A549 (cell line): ENCODE measurements at regions not wholly inside any gene's neighbourhood (a gene's known extent, or its start where the extent isn't known, plus 50 kb on each side); places are given as distances from the start of the nearest gene placed in this dataset.
A peak's percentile ranks its signal among the peaks of the same experiment; 100 is the strongest.

ENCODE experiments used
- ATAC-seq, 2 experiments: fragments of 200-7000 bp in 1 of 2; fragments of >200 bp in 1 of 2; cut with Nextera tagmentation in 1 of 2; cut with Tn5 transposase in 1 of 2; 3 replicates each; pipeline versions ENCODE4 v1.8.0 to v1.9.1; 2018 to 2020; ENCODE audit warnings: mild to moderate bottlenecking in 1 of 2, moderate library complexity in 1 of 2
- CTCF ChIA-PET: fragments of 300-600 bp; sonication (Branson Sonifier 250); formaldehyde crosslinking; extraction: SDS; loops from one replicate; lab custom pipeline; 2021; ENCODE audit warnings: antibody characterized with exemption, inconsistent platforms; lab: Yijun Ruan, JAX
- POLR2A ChIA-PET: fragments of 350-600 bp; formaldehyde crosslinking; extraction: SDS; loops from one replicate; lab custom pipeline; 2021; ENCODE audit warnings: antibody characterized with exemption, inconsistent platforms; lab: Yijun Ruan, JAX
- DNase-seq, 2 experiments: peaks; one replicate each; pipeline versions ENCODE4 v3.0.0 to v3.0.0-alpha.2; 2011 to 2016; ENCODE audit warnings: low read depth in 1 of 2, low spot score in 1 of 2
- FAIRE-seq: peaks from 2 replicates; lab custom pipeline; 2011; peaks lifted over from hg19 to GRCh38; lab: Jason Lieb, UNC
- H3K27ac ChIP-seq, 2 experiments: fragments of >200 bp; sonication (Bioruptor Twin); formaldehyde crosslinking; 3 replicates each; pipeline ENCODE4 v1.5.1; 2016 to 2017
- H3K4me1 ChIP-seq: fragments of >200 bp; sonication (Bioruptor Twin); formaldehyde crosslinking; 3 replicates; pipeline ENCODE4 v1.6.1; 2016
- H3K4me2 ChIP-seq: fragments of >200 bp; sonication (Bioruptor Twin); formaldehyde crosslinking; 3 replicates; pipeline ENCODE4 v1.6.1; 2016
- H3K4me3 ChIP-seq: fragments of >200 bp; sonication (Bioruptor Twin); formaldehyde crosslinking; 3 replicates; pipeline ENCODE4 v1.5.1; 2016
- H3K9me3 ChIP-seq: fragments of >200 bp; sonication (Bioruptor Twin); formaldehyde crosslinking; 3 replicates; pipeline ENCODE4 v1.6.1; 2016
- BHLHE40 ChIP-seq: IDR thresholded peaks from 2 replicates; pipeline ENCODE4 v1.6.1; 2012; ENCODE audit warnings: low read depth, low read length, inconsistent platforms
- CEBPB ChIP-seq, 2 experiments: fragments of >200 bp in 1 of 2; sonication (Bioruptor Twin) in 1 of 2; formaldehyde crosslinking in 1 of 2; IDR thresholded peaks; 2 replicates each; pipeline ENCODE4 v1.6.1; 2012 to 2016
- CHD2 ChIP-seq: fragments of 150-350 bp; IDR thresholded peaks from 2 replicates; pipeline ENCODE4 v1.6.1; 2014; ENCODE audit warnings: low read length; ENCODE audit not compliant: partially characterized antibody
- EHF ChIP-seq: fragments of 250-450 bp; sonication (Bioruptor Pico); IDR thresholded peaks from 2 replicates; pipeline ENCODE4 v1.5.0; 2020; ENCODE audit warnings: mild to moderate bottlenecking
- EHMT2 ChIP-seq: fragments of 200-600 bp; sonication (generic); IDR thresholded peaks from 2 replicates; pipeline ENCODE4 v1.6.1; 2016; ENCODE audit warnings: antibody characterized with exemption, low read depth, mild to moderate bottlenecking, moderate library complexity
- EP300 ChIP-seq, 2 experiments: fragments of >200 bp; sonication (Bioruptor Twin); formaldehyde crosslinking; IDR thresholded peaks; 2 replicates in 1 of 2; 3 replicates in 1 of 2; pipeline ENCODE4 v1.6.1; 2016 to 2017
- FOSB ChIP-seq: fragments of 250-450 bp; sonication (Bioruptor Pico); IDR thresholded peaks from 2 replicates; pipeline ENCODE4 v1.5.0; 2020; ENCODE audit warnings: mild to moderate bottlenecking, moderate library complexity
- FOSL2 ChIP-seq, 2 experiments: fragments of 450-650 bp in 1 of 2; fragments of >200 bp in 1 of 2; sonication (Bioruptor Twin) in 1 of 2; formaldehyde crosslinking; IDR thresholded peaks; 2 replicates each; pipeline versions ENCODE4 v1.5.0 to v1.6.1; 2016 to 2020; ENCODE audit warnings: mild to moderate bottlenecking in 1 of 2, moderate library complexity in 1 of 2
- FOXS1 ChIP-seq: fragments of 250-450 bp; sonication (Bioruptor Pico); IDR thresholded peaks from 2 replicates; pipeline ENCODE4 v1.5.0; 2020; ENCODE audit warnings: mild to moderate bottlenecking, moderate library complexity
- GATA3 ChIP-seq: IDR thresholded peaks from 2 replicates; pipeline ENCODE4 v1.6.1; 2012; ENCODE audit warnings: borderline replicate concordance
- HDAC2 ChIP-seq: fragments of 200-600 bp; sonication (generic); IDR thresholded peaks from 2 replicates; pipeline ENCODE4 v1.6.1; 2016
- HEYL ChIP-seq: fragments of 250-450 bp; sonication (Bioruptor Pico); IDR thresholded peaks from 2 replicates; pipeline ENCODE4 v1.8.0; 2021; ENCODE audit warnings: mild to moderate bottlenecking, moderate library complexity
- HOXA7 ChIP-seq: fragments of 250-450 bp; sonication (Bioruptor Pico); IDR thresholded peaks from 2 replicates; pipeline ENCODE4 v1.5.0; 2020; ENCODE audit warnings: mild to moderate bottlenecking, moderate library complexity
- HOXB13 ChIP-seq: fragments of 250-450 bp; sonication (Bioruptor Pico); IDR thresholded peaks from 2 replicates; pipeline ENCODE4 v1.5.0; 2020; ENCODE audit warnings: low read depth, mild to moderate bottlenecking, moderate library complexity
- JUN ChIP-seq, 2 experiments: fragments of >200 bp; sonication (Bioruptor Twin); formaldehyde crosslinking; IDR thresholded peaks; 2 replicates in 1 of 2; 3 replicates in 1 of 2; pipeline ENCODE4 v1.6.1; 2016 to 2017
- NPAS2 ChIP-seq: fragments of 250-450 bp; sonication (Bioruptor Pico); IDR thresholded peaks from 2 replicates; pipeline ENCODE4 v1.8.0; 2022; ENCODE audit warnings: mild to moderate bottlenecking, moderate library complexity, borderline replicate concordance
- RFX5 ChIP-seq: fragments of 450-650 bp; IDR thresholded peaks from 2 replicates; pipeline ENCODE4 v1.7.1; 2014; ENCODE audit warnings: antibody characterized with exemption, mild to moderate bottlenecking, moderate library complexity
- RNF2 ChIP-seq: fragments of 200-600 bp; sonication (generic); IDR thresholded peaks from 2 replicates; pipeline ENCODE4 v1.6.1; 2016; ENCODE audit warnings: low read depth, mild to moderate bottlenecking, antibody characterized with exemption, moderate library complexity, borderline replicate concordance
- SREBF2 ChIP-seq: fragments of 450-650 bp; IDR thresholded peaks from 2 replicates; pipeline ENCODE4 v1.6.1; 2014; ENCODE audit warnings: mild to moderate bottlenecking, moderate library complexity
- ZNF302 ChIP-seq: fragments of 250-450 bp; sonication (Bioruptor Pico); IDR thresholded peaks from 2 replicates; pipeline ENCODE4 v1.9.0; 2021; ENCODE audit warnings: inconsistent platforms, mild to moderate bottlenecking, moderate library complexity
- ZSCAN20 ChIP-seq: fragments of 250-450 bp; sonication (Bioruptor Pico); IDR thresholded peaks from 2 replicates; pipeline ENCODE4 v1.8.0; 2022; ENCODE audit warnings: mild to moderate bottlenecking, moderate library complexity
- whole genome bisulfite sequencing: methylation state at CpG from one replicate; pipeline ENCODE4 v1.1.6; 2017; ENCODE audit errors: missing lambda C conversion rate; 5-methylcytosine and 5-hydroxymethylcytosine counted together
- TF ChIP-seq, protein P1 (sequence below): fragments of 250-450 bp; sonication (Bioruptor Pico); IDR thresholded peaks from 2 replicates; pipeline ENCODE4 v1.5.0; 2020; ENCODE audit warnings: low read depth, mild to moderate bottlenecking, moderate library complexity
- TF ChIP-seq, protein P2 (sequence below): fragments of >200 bp; sonication (Bioruptor Twin); formaldehyde crosslinking; IDR thresholded peaks from 2 replicates; pipeline ENCODE4 v1.6.1; 2016
- TF ChIP-seq, protein P3 (sequence below): IDR thresholded peaks from 2 replicates; pipeline ENCODE4 v1.6.1; 2012
- TF ChIP-seq, protein P4 (sequence below): fragments of >200 bp; sonication (Bioruptor Twin); formaldehyde crosslinking; IDR thresholded peaks from 3 replicates; pipeline ENCODE4 v1.5.1; 2016

DNA sequence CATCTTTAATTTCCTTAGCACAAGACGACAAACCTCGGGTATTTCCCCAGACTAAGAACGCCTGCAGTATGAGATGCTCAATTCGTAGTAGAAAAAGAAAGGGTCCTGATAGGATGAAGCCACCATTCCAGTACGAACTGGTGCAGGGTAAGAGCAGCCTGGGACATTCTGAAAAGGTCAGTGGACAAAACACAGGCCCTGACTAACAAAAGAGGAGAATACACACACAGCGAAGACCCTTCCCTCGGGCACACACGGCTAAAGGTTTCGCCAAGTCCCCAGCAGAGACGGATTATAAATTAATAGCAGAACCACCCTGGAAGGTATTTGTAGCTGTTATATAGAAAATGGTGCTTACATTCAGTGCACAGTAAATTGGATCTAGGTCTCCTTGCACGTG lies 137.6 kb downstream of the SKIDA1 start:
- Histone ChIP-seq H3K4me1 (no peaks in the 10 kb centered on the region), H3K9me3 (no peaks in the 10 kb centered on the region), H3K4me2 (no peak overlapping the region)
- CTCF ChIA-PET, result no interaction called here
- ATAC-seq, result no peak
- no peak for TF ChIP-seq RFX5
- TF ChIP-seq JUN (IDR thresholded peaks at IDR 0.05), result no peak
- no peak for TF ChIP-seq HOXA7 (CRISPR knock-in tag)
- no peak for TF ChIP-seq NPAS2 (CRISPR knock-in tag)
- TF ChIP-seq FOXS1 (CRISPR knock-in tag), result no peak
- no peak for TF ChIP-seq RNF2
- no peak for TF ChIP-seq HOXB13 (CRISPR knock-in tag)
- TF ChIP-seq HDAC2, result no peak
- TF ChIP-seq ZSCAN20 (CRISPR knock-in tag), result no peak
- TF ChIP-seq, protein P1, sequence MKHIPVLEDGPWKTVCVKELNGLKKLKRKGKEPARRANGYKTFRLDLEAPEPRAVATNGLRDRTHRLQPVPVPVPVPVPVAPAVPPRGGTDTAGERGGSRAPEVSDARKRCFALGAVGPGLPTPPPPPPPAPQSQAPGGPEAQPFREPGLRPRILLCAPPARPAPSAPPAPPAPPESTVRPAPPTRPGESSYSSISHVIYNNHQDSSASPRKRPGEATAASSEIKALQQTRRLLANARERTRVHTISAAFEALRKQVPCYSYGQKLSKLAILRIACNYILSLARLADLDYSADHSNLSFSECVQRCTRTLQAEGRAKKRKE, result no peak
- TF ChIP-seq ZNF302 (CRISPR knock-in tag), result no peak
- no peak for TF ChIP-seq EHF
- no peak for TF ChIP-seq EP300 (IDR thresholded peaks at IDR 0.05)
- TF ChIP-seq, protein P2, sequence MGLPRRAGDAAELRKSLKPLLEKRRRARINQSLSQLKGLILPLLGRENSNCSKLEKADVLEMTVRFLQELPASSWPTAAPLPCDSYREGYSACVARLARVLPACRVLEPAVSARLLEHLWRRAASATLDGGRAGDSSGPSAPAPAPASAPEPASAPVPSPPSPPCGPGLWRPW, result no peak
- TF ChIP-seq, protein P3, sequence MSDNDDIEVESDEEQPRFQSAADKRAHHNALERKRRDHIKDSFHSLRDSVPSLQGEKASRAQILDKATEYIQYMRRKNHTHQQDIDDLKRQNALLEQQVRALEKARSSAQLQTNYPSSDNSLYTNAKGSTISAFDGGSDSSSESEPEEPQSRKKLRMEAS, result no peak
- TF ChIP-seq SREBF2, result no peak
- no peak for TF ChIP-seq BHLHE40
- TF ChIP-seq FOSL2 (IDR thresholded peaks at IDR 0.05), result no peak
- TF ChIP-seq FOSL2 (CRISPR knock-in tag; IDR thresholded peaks at IDR 0.05), result no peak
- no peak for TF ChIP-seq FOSB (CRISPR knock-in tag)
- TF ChIP-seq HEYL (CRISPR knock-in tag), result no peak
- TF ChIP-seq, all 56 proteins: peak for 0
- DNase-seq (no peak), FAIRE-seq (no peak)
- 74% methylated on average over 11 of the region's 11 CpGs for WGBS
- Histone ChIP-seq H3K27ac (no peak overlapping the region), H3K4me3 (no peak overlapping the region)
- POLR2A ChIA-PET, result no interaction called here

DNA sequence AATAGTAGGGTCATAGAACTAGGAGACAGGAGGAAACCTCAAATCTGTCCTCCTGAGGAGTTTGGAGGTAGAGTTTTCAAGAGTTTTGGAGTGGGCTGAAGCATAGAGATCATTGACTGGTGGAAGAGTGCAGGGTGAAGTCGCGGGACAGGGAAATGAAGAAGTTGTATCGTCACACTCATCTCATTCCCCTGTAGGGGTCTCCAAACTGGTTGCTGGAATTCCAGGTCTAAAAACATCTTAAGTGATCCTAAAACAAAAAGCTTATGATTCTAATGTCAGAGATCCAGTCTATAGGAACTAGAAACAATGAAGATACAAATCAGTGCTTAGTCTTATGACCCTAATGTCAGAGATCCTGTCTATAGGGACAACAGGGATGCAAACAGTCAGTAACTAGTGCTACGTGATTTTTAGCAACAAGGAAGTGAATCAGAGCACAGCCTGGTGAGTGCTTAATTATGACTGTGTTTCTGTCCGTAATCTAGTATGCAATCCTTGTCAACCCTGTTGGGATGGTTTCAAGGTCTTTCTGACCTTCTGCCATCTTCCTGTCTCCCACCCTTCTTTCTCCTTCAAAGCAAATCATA lies 139.4 kb downstream of the SKIDA1 start:
- H3K4me2 ChIP-seq, result no peak overlapping the region
- TF ChIP-seq CEBPB (IDR thresholded peaks at IDR 0.05) (no peak), CHD2 (no peak), EHMT2 (no peak), GATA3 (no peak)
- TF ChIP-seq, protein P4, sequence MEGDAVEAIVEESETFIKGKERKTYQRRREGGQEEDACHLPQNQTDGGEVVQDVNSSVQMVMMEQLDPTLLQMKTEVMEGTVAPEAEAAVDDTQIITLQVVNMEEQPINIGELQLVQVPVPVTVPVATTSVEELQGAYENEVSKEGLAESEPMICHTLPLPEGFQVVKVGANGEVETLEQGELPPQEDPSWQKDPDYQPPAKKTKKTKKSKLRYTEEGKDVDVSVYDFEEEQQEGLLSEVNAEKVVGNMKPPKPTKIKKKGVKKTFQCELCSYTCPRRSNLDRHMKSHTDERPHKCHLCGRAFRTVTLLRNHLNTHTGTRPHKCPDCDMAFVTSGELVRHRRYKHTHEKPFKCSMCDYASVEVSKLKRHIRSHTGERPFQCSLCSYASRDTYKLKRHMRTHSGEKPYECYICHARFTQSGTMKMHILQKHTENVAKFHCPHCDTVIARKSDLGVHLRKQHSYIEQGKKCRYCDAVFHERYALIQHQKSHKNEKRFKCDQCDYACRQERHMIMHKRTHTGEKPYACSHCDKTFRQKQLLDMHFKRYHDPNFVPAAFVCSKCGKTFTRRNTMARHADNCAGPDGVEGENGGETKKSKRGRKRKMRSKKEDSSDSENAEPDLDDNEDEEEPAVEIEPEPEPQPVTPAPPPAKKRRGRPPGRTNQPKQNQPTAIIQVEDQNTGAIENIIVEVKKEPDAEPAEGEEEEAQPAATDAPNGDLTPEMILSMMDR, result no peak
- peak overlapping the region in 1 of 2 experiments; percentile 24; a peak in 1 of 6 replicates for H3K27ac ChIP-seq
- no peak for DNase-seq
- H3K4me1 ChIP-seq, result no peaks in the 10 kb centered on the region
- CTCF ChIA-PET, result interaction anchor here (0.6 kb wide), 1 partner anchor 107 kb away, joined by 3 read pairs; no protein-coding TSS in a partner anchor
- WGBS, result 92% methylated on average over 5 of the region's 5 CpGs
- POLR2A ChIA-PET, result no interaction called here
- no peak for FAIRE-seq
- no peak overlapping the region for H3K4me3 ChIP-seq
- no peak for ATAC-seq
- no peaks in the 10 kb centered on the region for H3K9me3 ChIP-seq
